Panc1 (cell line): ENCODE measurements at regions not wholly inside any gene's neighbourhood (a gene's known extent, or its start where the extent isn't known, plus 50 kb on each side); places are given as distances from the start of the nearest gene placed in this dataset.
"Not testable (repeated sequence)": the region's sequence is repeated elsewhere in the genome, so short reads cannot be mapped to it uniquely, and the experiment has no call there.

Experiments
- ATAC-seq: fragments of 200-7000 bp; cut with Tn5 transposase; 2 replicates; pipeline ENCODE4 v1.9.1; 2020; ENCODE audit warnings: mild to moderate bottlenecking, moderate library complexity
- BruUV-seq: library from RNA; stranded (reverse); fragments of 400-500 nt; replicated peaks from 2 replicates; lab custom pipeline; 2021; lab: Mats Ljungman, UMichigan
- CTCF ChIA-PET: fragments of 300-600 bp; sonication (Branson Sonifier 250); formaldehyde crosslinking; loops from one replicate; lab custom pipeline; 2022; ENCODE audit warnings: antibody characterized with exemption; lab: Charles Lee
- POLR2A ChIA-PET: fragments of 300-600 bp; sonication (Branson Sonifier 250); formaldehyde crosslinking; loops from one replicate; lab custom pipeline; 2022; ENCODE audit warnings: antibody characterized with exemption; lab: Charles Lee
- DNase-seq: peaks from one replicate; pipeline ENCODE4 v3.0.0-alpha.2; 2010; ENCODE audit warnings: low read depth, low spot score
- H3K27ac ChIP-seq: 2 replicates; pipeline ENCODE4 v1.5.1; 2011; ENCODE audit warnings: mild to moderate bottlenecking, low read length, inconsistent platforms
- H3K27me3 ChIP-seq: fragments of 200-500 bp; sonication (Bioruptor generic); 2 replicates; pipeline ENCODE4 v1.6.0; 2014; ENCODE audit warnings: low read length, inconsistent platforms; ENCODE audit not compliant: control insufficient read depth, insufficient read depth
- H3K36me3 ChIP-seq: fragments of 200-500 bp; sonication (Bioruptor generic); 2 replicates; pipeline ENCODE4 v1.5.1; 2014; ENCODE audit warnings: inconsistent platforms, mild to moderate bottlenecking, low read length, moderate library complexity; ENCODE audit not compliant: control insufficient read depth, insufficient read depth
- H3K4me1 ChIP-seq: 2 replicates; pipeline ENCODE4 v1.5.1; 2011; ENCODE audit warnings: inconsistent platforms, mild to moderate bottlenecking, low read length, moderate library complexity; ENCODE audit not compliant: control insufficient read depth, insufficient read depth
- H3K4me3 ChIP-seq, 2 experiments: 2 replicates each; pipeline ENCODE4 v1.5.1; 2011 to 2012; ENCODE audit warnings: low read depth in 2 of 2, low read length in 2 of 2, mild to moderate bottlenecking in 2 of 2, inconsistent platforms in 1 of 2, moderate library complexity in 1 of 2
- H3K9me3 ChIP-seq: fragments of 200-500 bp; sonication (Bioruptor generic); 2 replicates; pipeline ENCODE4 v1.5.1; 2014; ENCODE audit warnings: low read depth, mild to moderate bottlenecking, inconsistent platforms, low read length, moderate library complexity; ENCODE audit not compliant: control insufficient read depth, insufficient read depth
- POLR2AphosphoS5 ChIP-seq: IDR thresholded peaks from 2 replicates; pipeline ENCODE4 v1.6.1; 2012; ENCODE audit warnings: mild to moderate bottlenecking, low read depth, low read length, moderate library complexity
- REST ChIP-seq, 2 experiments: IDR thresholded peaks; 2 replicates each; pipeline ENCODE4 v1.6.1; 2011 to 2012; ENCODE audit warnings: low read depth in 2 of 2, control low read depth in 1 of 2, low read length in 1 of 2, mild to moderate bottlenecking in 1 of 2, moderate library complexity in 1 of 2; ENCODE audit not compliant: insufficient read depth in 1 of 2
- SIN3A ChIP-seq: IDR thresholded peaks from 2 replicates; pipeline ENCODE4 v1.6.1; 2012; ENCODE audit warnings: low read depth, mild to moderate bottlenecking, low read length, moderate library complexity, borderline replicate concordance; ENCODE audit not compliant: insufficient read depth
- TCF7L2 ChIP-seq: IDR thresholded peaks from 2 replicates; pipeline ENCODE4 v1.6.1; 2011; ENCODE audit warnings: mild to moderate bottlenecking, low read depth, low read length, inconsistent platforms
- in situ Hi-C: cut with HindIII; loops from 2 replicates; pipeline ENCODE4 v1.10.0; 2016; ENCODE audit warnings: low sequenced_read_pairs, low pct_unique_long_range_greater_than_20kb
- intact Hi-C: fragments of 100-400 bp; cut with micrococcal nuclease; formaldehyde crosslinking; loops from one replicate; pipeline ENCODE4 v1.10.0; 2022; ENCODE audit not compliant: unreplicated experiment
- TF ChIP-seq, protein P1 (sequence below): fragments of 450-650 bp; IDR thresholded peaks from 2 replicates; pipeline ENCODE4 v1.5.1; 2017; ENCODE audit warnings: mild to moderate bottlenecking

DNA sequence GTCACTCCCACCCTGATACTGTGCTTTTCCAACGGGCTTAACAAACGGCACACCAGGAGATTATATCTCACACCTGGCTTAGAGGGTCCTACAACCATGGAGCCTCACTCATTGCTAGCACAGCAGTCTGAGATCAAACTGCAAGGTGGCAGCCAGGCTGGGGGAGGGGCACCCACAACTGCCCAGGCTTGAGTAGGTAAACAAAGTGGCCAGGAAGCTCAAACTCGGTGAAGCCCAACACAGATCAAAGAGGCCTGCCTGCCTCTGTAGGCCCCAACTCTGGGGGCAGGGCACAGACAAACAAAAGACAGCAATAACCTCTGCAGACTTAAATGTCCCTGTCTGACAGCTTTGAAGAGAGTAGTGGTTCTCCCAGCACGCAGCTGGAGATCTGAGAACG lies 1022.6 kb downstream of the RAB28 start:
- DNase-seq, H3K36me3 ChIP-seq, H3K9me3 ChIP-seq, H3K27ac ChIP-seq, in situ Hi-C loops, intact Hi-C loops, H3K4me1 ChIP-seq, H3K27me3 ChIP-seq, ATAC-seq, H3K4me3 ChIP-seq, BruUV-seq, POLR2A ChIA-PET, CTCF ChIA-PET: not testable (repeated sequence)

GRCh38 chr4:12459126-12459525 lies 1025.0 kb downstream of the RAB28 start:
- intact Hi-C loops, result no loop called here
- Histone ChIP-seq H3K9me3 (no peaks in the 10 kb centered on the region), H3K27me3 (no peaks in the 10 kb centered on the region), H3K27ac (no peak overlapping the region), H3K4me3 (no peak overlapping the region), H3K4me1 (no peaks in the 10 kb centered on the region), H3K36me3 (no peaks in the 10 kb centered on the region)
- BruUV-seq, result no TSS peak
- in situ Hi-C loops, result no loop called here
- CTCF ChIA-PET, result no interaction called here
- POLR2A ChIA-PET, result no interaction called here
- DNase-seq (no peak), ATAC-seq (no peak)
- TF ChIP-seq POLR2AphosphoS5 (no peak), SIN3A (no peak), REST (IDR thresholded peaks at IDR 0.05; ENCODE audit: insufficient read depth in 1 of 2, low read depth in 2 of 2, low read length in 1 of 2) (no peak), TCF7L2 (no peak)
- TF ChIP-seq, protein P1, sequence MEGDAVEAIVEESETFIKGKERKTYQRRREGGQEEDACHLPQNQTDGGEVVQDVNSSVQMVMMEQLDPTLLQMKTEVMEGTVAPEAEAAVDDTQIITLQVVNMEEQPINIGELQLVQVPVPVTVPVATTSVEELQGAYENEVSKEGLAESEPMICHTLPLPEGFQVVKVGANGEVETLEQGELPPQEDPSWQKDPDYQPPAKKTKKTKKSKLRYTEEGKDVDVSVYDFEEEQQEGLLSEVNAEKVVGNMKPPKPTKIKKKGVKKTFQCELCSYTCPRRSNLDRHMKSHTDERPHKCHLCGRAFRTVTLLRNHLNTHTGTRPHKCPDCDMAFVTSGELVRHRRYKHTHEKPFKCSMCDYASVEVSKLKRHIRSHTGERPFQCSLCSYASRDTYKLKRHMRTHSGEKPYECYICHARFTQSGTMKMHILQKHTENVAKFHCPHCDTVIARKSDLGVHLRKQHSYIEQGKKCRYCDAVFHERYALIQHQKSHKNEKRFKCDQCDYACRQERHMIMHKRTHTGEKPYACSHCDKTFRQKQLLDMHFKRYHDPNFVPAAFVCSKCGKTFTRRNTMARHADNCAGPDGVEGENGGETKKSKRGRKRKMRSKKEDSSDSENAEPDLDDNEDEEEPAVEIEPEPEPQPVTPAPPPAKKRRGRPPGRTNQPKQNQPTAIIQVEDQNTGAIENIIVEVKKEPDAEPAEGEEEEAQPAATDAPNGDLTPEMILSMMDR, result no peak

- POLR2A ChIA-PET, result no interaction called here
- CTCF ChIA-PET, result no interaction called here
- Histone ChIP-seq H3K9me3 (no peaks in the 10 kb centered on the region), H3K27me3 (no peaks in the 10 kb centered on the region), H3K4me3 (no peak overlapping the region), H3K27ac (no peak overlapping the region), H3K4me1 (no peaks in the 10 kb centered on the region), H3K36me3 (no peaks in the 10 kb centered on the region)
- in situ Hi-C loops (no loop called here), intact Hi-C loops (no loop called here)
- no TSS peak for BruUV-seq
- TF ChIP-seq, protein P1, result no peak
- DNase-seq, result no peak
- ATAC-seq, result no peak
These were observed 1025.5 kb downstream of the RAB28 start for GRCh38 chr4:12458621-12459020.
